ENCODE measurements at regions not wholly inside any gene's neighbourhood (a gene's known extent, or its start where the extent isn't known, plus 50 kb on each side); places are given as distances from the start of the nearest gene placed in this dataset.

DNA sequence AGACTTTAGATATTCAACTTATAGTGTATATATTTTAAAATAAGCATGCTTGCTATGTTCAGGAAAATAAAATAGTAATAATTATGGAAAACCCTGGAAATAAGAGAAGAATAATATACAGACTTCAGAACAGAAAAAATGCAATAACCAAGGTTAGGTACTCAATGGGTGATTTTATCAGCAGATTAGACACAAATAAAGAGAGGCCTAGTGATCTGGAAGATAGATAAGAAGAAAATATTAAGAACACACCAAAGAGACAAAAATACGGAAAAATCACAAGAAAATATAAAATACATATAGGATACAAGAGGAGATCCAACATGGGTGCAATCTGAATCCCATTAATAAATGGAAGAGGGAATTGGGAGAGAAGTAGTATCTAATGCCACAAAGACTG, 1348.5 kb upstream of the WWC1 start:
- DNase-seq (ENCODE audit: extremely low read depth in 1 of 11, low read depth in 9 of 11, low spot score in 4 of 11), result no peak

DNA sequence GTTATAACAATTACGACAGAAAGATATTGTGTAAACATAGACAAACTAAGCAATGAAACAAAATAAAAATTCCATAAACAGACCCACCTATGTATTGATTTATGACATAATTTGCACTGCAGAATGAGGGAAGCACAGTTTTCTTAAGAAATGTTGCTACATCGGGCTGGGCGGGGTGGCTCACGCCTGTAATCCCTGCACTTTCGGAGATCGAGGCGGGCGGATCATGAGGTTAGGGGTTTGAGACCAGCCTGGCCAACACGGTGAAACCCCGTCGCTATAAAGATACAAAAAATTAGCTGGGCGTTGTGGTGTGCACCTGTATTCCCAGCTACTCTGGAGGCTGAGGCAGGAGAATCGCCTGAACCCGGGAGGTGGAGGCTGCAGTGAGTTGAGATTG, 1344.4 kb upstream of the WWC1 start:
- DNase-seq (ENCODE audit: extremely low read depth in 1 of 11, low read depth in 9 of 11, low spot score in 4 of 11), result no peak

DNA sequence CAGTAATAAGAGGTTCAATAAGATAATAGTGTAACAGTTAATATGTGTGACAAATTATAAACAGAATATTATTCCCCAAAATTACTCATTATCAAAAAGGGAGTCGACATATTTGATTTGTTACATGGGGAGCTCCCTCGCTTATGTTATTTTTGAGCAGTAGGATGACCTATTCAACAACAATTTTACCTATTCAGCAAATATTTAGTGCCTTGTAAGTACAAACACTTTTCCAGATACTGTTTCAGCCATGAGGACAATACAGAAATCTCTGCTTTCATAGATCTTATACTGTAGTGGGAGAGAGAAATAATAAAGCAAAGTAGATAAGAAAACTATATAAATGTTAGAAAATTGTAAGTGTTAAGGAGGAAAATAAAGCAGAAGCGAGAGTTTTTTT, 1342.8 kb upstream of the WWC1 start:
- DNase-seq (ENCODE audit: extremely low read depth in 1 of 11, low read depth in 9 of 11, low spot score in 4 of 11), result no peak

DNA sequence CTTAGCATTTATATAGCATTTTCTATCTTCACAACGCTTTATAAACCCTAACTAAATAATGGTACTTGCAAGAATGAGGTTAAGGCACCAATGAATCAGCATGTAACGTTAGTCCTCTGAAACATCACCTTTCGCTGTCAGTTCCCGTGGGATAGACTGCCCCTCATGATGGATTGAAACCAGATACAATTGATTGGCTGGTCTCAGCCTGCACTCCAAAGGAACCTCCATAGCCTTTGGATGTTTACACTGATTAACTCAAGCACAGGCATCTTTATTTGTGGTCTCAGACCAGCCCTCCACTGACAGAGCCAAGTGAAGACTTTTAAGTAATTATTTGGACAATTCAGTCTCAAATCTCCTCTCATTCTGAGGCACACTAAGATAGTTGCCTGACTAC, 1339.4 kb upstream of the WWC1 start:
- DNase-seq (ENCODE audit: extremely low read depth in 1 of 11, low read depth in 9 of 11, low spot score in 4 of 11), result no peak

DNA sequence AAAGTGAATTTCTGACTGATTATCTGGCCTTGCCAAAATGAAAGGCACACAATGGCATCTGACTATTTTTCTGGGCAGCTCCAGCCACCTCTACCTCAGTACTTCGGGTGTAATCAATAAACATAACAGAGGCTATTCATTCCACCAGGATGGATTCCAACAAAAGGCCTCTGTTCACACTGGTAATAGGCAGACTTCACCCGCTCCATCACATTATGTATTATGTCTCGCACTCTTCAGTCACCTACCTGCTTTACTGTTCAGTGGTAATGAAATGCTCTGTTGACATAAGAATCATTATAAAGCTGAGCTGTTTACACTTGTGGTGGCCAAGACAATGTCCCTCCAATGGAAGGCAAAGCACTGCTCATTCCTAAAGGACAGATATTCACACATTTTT, 1333.7 kb upstream of the WWC1 start:
- DNase-seq (ENCODE audit: extremely low read depth in 1 of 11, low read depth in 9 of 11, low spot score in 4 of 11), result no peak

GRCh38 chr5:166959766-166960165, 1331.7 kb upstream of the WWC1 start:
- DNase-seq (ENCODE audit: extremely low read depth in 1 of 11, low read depth in 9 of 11, low spot score in 4 of 11), result no peak

- no peak for DNase-seq (ENCODE audit: extremely low read depth in 1 of 11, low read depth in 9 of 11, low spot score in 4 of 11)
Observed at GRCh38 chr5:166961028-166961427, 1330.4 kb upstream of the WWC1 start.

- DNase-seq (ENCODE audit: extremely low read depth in 1 of 11, low read depth in 9 of 11, low spot score in 4 of 11), result no peak
Observed at GRCh38 chr5:166961913-166962312, 1329.5 kb upstream of the WWC1 start.

GRCh38 chr5:166962461-166962860, 1329.0 kb upstream of the WWC1 start:
- DNase-seq (ENCODE audit: extremely low read depth in 1 of 11, low read depth in 9 of 11, low spot score in 4 of 11), result no peak

DNA sequence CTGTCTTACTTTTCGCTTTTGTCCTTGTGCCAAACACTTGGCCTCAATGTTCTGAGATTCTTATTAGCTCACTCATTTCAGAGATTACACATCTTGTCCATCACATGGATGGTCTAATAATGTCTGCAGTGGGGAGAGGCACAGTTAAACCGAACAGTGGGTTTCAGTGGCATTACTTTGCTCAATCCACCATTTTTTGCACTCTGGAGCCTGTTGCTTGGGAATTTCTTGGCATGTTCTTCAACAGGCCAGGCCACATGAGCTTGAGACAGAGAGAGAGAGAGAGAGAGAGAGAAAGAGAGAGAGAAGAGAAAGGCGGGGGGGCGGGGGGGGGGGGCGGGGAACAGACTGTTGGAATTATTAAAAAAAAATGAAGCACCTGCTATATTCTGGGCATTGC, 1327.8 kb upstream of the WWC1 start:
- no peak for DNase-seq (ENCODE audit: extremely low read depth in 1 of 11, low read depth in 9 of 11, low spot score in 4 of 11)

DNA sequence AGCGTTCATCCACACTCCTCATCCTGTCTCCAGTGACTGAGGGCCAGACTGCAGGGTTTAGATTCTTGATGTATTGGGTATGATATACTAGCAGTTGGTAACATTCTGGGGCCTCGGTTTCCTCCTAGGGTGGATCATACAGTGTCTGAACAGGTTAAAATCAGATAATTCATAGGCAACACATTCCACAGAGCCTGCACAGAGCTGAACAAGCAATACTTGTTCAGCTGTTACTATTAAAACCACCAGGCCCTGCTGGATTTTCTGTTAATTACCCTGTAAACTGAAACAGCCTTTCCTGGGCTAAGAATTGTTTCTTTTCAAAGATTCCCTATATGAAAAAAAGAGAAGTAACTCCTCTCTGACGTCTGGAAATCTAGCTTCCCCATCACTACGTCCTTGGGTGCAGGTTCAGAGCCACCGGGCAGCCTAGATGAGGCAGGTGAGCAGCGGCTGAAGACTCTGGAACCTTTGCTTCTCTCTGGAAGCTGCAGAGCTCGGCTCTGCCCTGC, 1313.5 kb upstream of the WWC1 start:
- DNase-seq (ENCODE audit: extremely low read depth in 1 of 11, low read depth in 9 of 11, low spot score in 4 of 11), result no peak

GRCh38 chr5:166979307-166979895, 1312.0 kb upstream of the WWC1 start:
- DNase-seq (ENCODE audit: extremely low read depth in 1 of 11, low read depth in 9 of 11, low spot score in 4 of 11), result peak in 3 of 11 donors; percentile 8 to 24 (median 8)

DNA sequence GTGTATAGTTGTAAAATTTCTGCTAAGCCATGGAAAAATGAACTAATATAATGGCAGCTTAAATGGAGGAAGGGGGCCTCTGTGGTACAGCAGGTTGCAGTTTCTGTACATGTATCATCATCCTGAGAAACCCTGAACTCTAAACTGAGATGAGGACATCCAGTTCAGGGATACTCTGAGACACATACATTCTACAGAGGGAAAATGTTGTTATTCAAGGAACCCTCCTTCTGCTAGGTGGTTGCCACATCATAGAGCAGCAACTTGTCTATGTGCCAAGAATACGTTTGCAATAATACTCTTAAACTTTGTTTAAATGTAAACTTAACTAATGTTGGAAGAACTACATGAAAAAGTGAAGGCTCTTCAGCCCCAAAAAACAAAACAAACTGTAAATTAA, 1310.8 kb upstream of the WWC1 start:
- DNase-seq (ENCODE audit: extremely low read depth in 1 of 11, low read depth in 9 of 11, low spot score in 4 of 11), result no peak

GRCh38 chr5:166982226-166982625, 1309.2 kb upstream of the WWC1 start:
- DNase-seq (ENCODE audit: extremely low read depth in 1 of 11, low read depth in 9 of 11, low spot score in 4 of 11), result no peak

- DNase-seq (ENCODE audit: extremely low read depth in 1 of 11, low read depth in 9 of 11, low spot score in 4 of 11), result no peak
Observed at GRCh38 chr5:166991601-166992000, 1299.8 kb upstream of the WWC1 start.

DNA sequence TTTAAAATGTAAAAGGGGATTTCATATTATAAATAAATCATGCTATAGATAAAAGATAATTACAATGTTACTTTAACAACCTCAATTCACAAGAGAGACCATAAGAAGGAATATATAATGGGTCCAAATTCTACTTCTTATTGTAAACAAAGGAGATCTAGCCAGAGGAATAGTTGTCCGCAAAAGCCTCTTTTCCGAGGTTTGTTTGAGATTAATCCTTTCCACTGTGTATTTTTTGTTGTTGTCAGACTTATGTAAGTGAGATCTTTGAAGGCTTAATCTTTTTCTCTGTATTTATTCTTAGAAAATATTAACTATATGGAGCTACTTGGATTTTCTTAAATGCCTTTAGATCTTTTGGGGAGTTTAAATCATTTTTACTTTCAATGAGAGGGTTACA, 1299.3 kb upstream of the WWC1 start:
- DNase-seq (ENCODE audit: extremely low read depth in 1 of 11, low read depth in 9 of 11, low spot score in 4 of 11), result no peak

GRCh38 chr5:166992874-166993722, 1298.3 kb upstream of the WWC1 start:
- no peak for DNase-seq (ENCODE audit: extremely low read depth in 1 of 11, low read depth in 9 of 11, low spot score in 4 of 11)

- no peak for DNase-seq (ENCODE audit: extremely low read depth in 1 of 11, low read depth in 9 of 11, low spot score in 4 of 11)
Observed at GRCh38 chr5:166994226-166994625, 1297.2 kb upstream of the WWC1 start.

- no peak for DNase-seq (ENCODE audit: extremely low read depth in 1 of 11, low read depth in 9 of 11, low spot score in 4 of 11)
Observed at GRCh38 chr5:167001246-167001645, 1290.2 kb upstream of the WWC1 start.

- DNase-seq (ENCODE audit: extremely low read depth in 1 of 11, low read depth in 9 of 11, low spot score in 4 of 11), result no peak
Observed at GRCh38 chr5:167008705-167009104, 1282.7 kb upstream of the WWC1 start.

GRCh38 chr5:167011196-167011595, 1280.2 kb upstream of the WWC1 start:
- DNase-seq (ENCODE audit: extremely low read depth in 1 of 11, low read depth in 9 of 11, low spot score in 4 of 11), result no peak

All from renal cortex interstitium (tissue), 11 donors.